MV-4-11 (cell line): ENCODE measurements at regions not wholly inside any gene's neighbourhood (a gene's known extent, or its start where the extent isn't known, plus 50 kb on each side); places are given as distances from the start of the nearest gene placed in this dataset.
"Not testable (repeated sequence)": the region's sequence is repeated elsewhere in the genome, so short reads cannot be mapped to it uniquely, and the experiment has no call there.

Experiments
- DNase-seq: peaks from one replicate; lab custom pipeline; 2025; lab: John Stamatoyannopoulos, UW

DNA sequence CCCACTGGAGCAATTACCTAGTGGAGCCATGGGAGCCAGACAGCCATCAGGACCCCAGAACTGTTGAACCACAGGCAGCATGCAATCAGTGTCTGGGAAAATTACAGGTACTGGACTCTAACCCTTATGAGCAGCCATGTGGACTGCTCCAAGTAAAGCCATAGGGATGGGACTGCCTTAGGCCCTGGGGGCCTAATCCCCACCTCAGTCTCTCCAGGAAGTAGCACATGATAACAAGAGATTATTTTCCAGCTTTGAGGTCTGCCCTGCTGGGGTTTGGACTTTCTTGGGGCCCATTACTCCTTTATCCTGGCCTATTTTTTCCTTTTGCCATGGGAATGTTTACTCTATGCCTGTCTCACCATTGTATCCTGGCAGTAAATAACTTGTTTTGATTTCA lies 226.8 kb downstream of the AEBP2 start:
- DNase-seq = no peak

DNA sequence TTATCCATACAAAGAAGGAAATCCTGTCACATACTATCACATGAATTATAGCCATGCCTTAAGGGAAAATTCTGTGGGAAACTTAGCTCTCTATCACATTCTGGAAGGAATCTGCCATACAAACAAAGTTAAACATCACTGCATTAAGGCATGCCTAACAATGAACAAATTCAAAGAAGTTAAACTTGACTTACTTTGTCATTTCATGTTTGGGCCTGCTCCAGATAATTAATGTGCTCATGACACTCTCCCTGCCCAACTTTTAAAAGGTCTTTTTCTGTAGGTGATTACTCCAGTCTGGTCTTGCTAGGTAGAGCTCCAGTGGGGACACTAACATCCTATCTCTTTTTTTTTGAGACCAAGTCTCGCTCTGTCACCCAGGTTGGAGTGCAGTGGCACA lies 230.5 kb downstream of the AEBP2 start:
- DNase-seq = no peak

DNA sequence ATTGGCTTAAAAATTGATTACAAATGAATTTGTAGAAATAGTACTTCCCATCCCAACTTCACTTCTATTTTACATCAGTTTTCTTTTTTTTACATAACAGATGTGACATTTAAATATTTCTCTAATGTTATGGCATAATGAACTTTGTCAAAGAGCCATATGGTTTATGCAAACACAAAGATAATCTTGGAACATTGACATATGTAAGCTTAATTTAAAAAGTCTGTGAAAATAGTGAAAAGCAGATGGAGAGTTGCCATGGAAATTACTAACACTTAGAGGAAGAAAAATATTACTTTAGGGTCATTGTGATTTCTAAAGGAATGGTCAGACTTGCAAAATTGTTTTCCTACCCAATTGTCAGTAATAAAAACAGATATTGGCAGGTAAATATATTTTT lies 232.4 kb downstream of the AEBP2 start:
- DNase-seq = no peak

DNA sequence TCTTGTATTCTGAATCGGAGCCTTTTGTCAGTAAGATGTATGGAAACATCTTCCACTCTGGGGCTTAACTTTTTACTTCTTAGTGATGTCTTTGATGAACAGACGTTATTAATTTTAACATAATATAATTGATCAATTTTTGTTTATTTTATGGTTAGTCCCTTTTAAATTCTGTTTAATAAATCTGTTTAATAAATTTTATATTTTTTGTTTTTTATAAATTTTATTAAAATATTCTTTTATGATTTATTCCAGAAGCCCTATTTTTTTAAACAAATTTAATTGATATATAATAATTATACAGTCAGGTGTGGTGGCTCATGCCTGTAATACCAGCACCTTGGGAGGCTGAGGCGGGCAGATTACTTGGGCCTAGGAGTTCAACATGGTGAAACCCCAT lies 235.1 kb downstream of the AEBP2 start:
- DNase-seq = no peak

DNA sequence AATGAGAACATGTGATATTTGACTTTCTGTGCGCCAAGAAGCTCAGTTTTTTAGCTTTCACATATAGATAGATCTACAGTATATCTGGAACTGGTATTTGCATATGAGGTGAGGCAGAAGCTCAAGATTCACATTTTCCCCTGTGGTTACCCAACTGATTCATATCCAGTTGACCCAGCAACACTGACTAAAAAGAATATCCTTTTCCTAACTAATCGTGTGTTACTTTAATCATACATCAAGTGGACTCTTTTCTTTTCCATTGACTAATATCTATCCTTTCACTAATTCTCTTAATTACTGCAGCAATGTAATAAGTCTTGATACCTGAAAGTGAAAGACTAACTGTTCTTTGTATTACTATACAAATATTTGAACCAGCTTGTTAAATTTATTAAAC lies 236.1 kb downstream of the AEBP2 start:
- no peak for DNase-seq

DNA sequence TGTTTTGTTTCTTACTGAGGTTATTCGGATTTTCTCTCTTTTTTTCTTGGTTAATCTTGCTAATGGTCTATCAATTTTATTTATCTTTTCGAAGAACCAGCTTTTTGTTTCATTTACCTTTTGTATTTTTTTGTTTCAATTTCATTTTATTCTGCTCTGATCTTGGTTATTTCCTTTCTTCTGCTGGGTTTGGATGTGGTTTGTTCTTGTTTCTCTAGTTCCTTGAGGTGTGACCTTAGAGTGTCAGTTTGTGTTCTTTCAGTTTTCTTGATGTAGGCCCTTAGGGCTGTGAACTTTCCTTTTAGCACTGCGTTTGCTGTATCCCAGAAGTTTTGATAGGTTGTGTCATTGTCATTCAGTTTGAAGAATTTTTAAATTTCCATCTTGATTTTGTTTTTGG lies 239.2 kb downstream of the AEBP2 start:
- not testable (repeated sequence) for DNase-seq

DNA sequence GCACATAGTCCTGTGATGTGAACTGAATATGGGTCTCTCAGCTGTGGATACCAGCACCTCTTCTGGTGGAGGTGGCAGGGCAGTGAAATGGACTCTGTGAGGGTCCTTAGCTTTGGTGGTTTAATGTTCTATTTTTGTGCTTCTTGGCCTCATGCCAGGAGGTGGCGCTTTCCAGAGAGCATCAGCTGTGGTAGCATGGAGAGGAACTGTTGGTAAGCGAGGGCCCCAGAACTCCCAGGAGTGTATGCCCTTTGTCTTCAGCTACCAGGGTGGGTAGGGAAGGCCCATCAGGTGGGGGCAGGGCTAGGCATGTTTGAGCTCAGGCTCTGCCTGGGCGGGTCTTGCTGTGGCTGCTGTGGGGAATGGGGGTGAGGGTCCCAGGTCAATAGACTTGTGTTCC lies 241.7 kb downstream of the AEBP2 start:
- no peak for DNase-seq

DNA sequence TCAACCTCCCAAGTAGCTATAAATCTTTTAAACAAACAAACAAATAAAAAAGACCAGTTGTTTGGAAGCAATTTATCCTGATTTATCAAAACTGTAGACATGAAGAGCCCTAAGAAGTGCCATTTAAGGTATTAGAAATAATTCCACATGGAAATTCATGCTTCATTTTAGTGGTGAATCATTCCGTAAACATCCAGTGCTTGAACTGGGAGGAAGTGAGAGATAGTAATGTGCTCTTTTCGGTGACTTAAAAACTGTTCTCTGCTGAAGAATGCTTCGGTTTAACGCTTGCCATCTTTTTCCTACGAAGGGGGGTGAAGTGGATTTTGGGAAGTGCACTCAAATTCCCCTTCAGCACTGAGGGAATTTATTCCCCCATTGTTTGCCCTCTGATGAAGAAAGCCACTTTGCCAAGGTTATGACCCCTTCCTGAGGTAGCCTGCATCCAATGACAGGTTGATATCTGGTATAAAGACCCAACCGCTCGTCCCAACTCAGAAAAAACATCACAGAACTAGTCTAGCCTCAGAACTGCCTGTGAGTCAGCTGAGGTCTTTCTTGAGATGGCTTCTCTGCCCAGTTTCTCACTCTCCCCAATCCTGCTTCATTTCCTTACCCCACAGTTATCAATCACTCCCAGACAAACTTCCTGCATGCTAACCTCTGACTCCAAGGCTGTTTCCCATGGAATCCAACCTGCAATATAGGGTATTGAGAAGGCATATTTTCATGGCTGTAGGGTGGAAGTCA lies 244.1 kb downstream of the AEBP2 start:
- no peak for DNase-seq

DNA sequence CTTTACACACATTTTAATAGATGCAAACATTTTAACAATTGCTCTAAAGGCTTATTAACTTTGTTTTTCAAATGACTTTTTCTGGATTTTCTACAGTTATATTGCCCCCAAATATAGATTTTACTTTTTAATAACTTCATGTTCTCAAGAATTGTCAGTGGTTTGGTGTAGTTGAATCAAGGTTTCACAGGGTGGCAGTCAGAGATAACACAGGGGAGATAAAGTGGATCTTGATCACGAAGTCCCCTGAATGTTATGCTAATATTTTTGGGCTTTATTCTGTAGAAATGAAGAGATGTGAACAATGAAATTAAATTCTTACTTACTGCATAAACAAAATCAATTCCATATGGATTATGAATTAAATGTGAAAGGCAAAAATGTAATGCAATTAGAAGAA lies 248.1 kb downstream of the AEBP2 start:
- DNase-seq = no peak

DNA sequence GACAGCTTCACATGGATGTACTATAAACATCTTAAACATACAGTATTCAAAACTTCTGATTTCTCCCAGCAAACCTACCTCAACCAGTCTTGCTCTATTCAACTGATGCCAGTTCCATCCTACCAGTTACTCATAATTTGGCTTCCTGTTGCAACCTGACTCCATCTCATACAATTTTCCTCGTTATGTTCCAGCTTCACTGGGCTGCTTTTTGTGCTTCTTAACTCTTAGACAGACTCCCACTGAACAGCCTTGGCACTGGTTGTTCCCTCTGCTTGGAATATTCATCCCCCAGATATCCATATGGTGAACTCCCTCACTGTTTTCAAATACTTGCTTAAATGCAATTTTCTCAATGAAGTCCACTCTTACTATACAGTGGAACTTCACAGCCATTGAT lies 249.2 kb downstream of the AEBP2 start:
- no peak for DNase-seq

DNA sequence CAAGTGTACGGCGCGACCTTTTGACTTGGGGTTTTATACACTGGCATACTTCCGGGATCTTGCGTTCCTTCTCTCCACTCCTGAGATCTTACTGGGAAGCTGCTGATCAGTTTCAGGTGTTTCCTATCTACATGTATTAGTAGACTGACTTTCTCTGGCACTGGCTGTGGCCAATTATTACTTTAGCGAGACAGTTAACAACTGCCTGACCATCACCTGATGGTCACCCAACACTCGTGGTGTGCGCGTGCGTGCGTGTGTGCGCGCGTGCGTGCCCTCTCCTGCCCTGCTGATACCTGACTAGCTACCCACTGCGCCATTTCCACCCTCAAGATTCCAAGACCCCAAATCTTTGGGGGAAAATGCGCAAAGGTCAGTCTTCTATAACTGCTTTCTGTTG lies 249.9 kb downstream of the AEBP2 start:
- DNase-seq = no peak

DNA sequence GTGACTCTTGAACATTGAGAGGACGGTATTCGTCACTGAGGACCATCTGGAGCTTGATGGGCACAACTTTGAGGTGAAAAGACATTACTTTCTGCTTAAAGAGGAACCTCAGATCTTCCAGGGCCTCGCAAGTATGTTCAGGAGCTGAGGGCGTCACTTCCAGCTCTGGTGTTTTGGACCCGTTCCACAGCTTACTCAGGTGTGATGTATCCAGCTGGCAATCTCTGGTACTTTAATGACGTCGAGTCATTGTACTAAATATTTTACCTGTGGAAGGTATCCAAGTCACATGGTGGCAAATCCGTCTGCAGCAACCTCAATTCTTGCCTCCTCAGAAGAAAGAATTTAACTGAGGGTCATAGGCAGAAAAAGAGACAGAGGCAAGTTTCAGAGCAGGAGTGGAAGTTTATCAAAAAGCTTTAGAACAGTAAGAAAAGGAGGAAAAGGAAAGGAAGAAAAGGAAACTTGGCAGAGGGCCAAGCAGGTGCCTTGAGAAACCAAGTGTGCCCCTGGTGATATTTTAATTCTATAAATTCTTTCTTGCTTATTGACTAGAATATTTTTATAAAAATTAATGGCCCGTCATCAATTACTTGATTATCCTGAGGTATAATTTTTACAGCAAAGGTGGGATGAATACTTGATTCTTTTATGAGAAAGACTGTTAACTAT lies 250.6 kb downstream of the AEBP2 start:
- DNase-seq = no peak

DNA sequence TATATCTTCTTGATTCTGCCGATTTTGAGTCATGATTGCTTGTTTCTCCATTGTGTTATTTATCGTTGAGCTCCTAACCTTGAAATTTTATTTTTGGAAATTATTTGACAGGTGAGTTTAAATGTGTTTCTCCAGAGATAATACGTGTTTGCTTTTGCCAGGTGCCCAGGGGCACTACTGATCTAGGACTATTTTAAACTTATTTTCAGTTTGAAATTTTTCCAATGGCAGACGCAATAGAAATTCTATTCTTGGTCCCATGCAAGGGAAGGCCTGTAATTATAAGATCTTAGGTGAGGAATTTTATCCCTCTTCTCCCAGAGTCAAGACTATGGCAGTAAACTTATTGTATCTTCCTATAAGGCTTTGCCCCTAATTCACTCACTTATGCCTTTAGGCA lies 252.8 kb downstream of the AEBP2 start:
- DNase-seq = no peak

DNA sequence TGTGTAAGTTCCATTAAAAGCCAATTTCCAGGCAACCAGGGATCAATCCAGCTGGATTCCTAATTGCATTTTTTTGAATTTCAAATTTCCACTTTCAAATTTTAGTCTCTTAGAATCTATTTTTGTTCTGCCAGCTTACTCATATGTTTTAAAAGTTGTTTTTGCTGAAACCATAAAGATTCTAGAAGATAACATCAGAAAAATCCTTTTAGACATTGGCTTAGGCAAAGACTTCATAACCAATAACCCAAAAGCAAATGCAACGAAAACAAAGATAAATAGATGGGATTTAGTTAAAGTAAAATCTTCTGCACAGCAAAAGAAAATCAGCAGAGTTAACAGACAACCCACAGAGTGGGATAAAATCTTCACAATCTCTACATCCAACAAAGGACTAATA lies 253.3 kb downstream of the AEBP2 start:
- no peak for DNase-seq

DNA sequence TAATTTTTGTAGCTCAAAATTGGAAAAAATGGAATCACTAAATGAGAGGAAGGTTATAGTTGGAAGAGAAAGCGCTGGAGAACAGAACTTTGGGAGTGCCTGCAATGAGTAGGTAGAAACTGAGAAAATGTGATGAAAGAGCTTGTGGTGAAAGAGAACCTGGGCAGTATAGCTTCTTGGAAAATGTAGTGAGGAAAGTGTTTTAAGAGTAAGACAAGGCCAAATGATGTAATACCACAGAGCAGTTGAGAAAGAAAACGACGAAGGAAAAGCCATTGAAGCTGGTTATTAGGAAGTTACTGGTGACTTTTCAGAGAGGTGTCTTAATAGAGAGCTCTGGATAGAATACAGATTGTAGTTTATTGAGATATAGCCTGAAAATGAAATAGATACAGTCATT lies 255.3 kb downstream of the AEBP2 start:
- DNase-seq = peak; percentile 93

DNA sequence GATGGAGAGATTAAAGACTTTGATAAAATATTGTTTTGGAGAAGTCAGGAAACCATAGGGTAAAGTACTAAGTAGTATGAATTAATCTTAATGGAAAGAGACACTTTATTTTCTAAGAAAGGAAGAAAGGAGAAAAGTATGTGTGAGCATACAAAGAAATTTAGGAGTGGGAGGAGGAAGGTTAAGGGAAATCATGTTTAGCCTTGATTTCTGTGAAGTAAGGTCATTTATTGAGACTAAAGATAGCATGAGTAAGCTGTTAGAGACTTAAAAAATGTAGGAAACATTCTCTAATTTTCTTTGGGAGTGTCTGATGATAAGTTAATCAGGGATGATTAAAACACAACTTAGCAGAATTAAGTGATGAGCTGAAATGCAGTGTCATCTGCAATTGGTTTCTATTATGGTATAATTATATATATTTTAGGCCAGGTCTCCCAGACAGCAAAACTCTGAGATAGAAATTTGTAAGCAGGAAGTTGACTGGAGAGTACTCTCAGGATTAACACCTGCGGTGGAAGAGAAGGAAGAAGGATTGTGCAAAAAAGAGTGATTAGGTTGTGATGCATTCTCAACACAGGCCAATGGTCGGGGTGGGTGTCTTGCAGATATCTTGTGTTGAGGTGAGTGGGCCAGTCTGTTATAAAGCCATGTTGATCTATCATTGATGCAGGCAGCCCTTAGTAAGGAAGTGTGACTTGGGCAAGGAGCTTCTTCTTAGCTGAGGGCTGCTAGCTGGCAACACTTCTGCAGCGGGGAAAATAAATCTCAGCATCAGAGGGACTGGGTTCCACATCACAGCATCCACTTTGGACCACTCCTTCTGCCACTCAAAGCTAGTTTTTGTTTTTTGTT lies 256.2 kb downstream of the AEBP2 start:
- peak; percentile 15 for DNase-seq

DNA sequence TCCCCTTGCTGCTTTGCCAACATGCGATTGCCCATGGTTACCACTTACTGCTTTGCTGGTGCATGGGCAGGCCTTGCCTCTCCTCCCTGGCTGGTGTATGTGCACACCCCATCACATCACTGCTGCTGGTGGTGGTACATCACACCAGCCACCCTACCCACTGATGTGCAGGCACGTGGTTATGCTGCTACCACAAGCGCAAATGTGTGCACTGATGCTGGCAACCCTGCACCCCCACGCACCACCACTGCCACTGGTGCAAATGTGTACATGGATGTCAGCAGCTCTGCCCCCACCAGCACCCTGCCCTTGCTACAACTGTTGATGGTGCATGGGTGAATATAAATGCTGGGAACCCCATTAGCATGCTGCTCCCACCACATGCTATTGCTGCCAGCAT lies 261.7 kb downstream of the AEBP2 start:
- DNase-seq = no peak

DNA sequence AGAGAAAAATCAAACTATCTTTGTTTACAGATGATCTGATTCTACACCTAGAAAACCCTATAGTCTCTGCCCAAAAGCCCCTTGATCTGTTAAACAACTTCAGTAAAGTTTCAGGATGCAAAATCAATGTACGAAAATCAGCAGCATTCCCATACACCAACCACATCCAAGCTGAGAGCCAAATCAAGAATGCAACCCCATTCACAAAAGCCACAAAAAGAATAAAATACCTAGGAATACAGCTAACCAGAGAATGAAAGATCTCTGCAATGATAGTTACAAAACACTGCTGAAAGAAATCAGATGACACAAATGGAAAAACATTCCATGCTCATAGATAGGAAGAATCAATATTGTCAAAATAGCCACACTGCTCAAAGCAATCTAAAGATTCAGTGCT lies 265.7 kb downstream of the AEBP2 start:
- no peak for DNase-seq

DNA sequence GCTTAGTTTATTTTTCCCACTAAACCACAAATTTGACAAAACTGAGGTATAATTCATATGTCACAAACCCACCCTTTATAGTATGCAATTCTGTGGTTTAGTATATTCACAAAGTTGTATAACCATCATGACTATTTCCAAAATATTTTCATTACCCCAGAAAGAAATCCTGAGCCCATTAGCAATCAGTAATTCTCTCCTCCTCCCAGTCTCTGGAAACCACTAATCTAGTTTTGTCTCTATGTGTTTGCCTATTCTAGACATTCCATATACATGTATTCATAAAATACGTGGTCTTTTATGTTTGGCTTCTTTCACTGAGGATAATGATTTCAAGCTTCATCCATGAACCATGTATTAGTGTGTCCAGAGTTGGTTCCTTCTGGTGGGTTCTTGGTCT lies 267.6 kb downstream of the AEBP2 start:
- no peak for DNase-seq

DNA sequence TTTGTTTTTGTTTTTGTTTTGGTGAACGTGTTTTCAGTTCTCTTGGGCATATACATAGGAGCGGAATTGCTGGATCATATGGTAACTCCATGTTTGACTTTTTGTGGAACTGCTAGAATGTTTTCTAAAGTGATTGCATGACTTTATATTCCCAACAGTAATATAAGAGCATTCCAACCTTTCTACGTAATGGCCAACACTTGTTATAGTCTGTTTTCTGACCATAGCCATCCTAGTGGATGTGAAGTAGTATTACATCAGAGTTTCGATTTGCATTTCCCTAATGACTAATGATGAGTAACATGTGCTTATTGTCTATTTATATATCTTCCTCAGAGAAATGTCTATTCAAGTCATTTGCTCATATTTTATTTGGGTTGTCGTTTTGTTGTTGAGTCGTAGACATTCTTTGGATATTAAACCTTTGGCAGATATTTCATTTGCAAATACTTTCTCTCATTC lies 268.7 kb downstream of the AEBP2 start:
- DNase-seq = peak; percentile 74

DNA sequence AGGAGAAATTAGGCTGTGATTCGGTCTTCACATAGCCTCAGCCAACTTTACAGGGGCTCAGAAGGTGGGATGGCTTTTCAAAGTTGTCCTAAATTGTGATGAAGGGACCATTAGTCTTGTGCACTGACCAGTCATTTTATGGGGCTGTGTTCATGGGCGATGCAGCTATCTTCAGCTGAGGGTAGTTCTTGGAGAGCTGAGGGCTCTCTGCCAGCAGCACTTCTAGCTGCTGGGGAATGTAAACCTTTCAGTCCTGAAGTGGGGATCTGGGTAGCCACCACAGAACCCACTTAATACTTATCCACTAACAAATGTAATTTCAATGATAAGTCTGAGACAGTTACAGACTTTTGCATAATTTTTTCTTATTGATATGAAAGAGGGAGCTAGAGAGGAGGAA lies 270.6 kb downstream of the AEBP2 start:
- DNase-seq = no peak

DNA sequence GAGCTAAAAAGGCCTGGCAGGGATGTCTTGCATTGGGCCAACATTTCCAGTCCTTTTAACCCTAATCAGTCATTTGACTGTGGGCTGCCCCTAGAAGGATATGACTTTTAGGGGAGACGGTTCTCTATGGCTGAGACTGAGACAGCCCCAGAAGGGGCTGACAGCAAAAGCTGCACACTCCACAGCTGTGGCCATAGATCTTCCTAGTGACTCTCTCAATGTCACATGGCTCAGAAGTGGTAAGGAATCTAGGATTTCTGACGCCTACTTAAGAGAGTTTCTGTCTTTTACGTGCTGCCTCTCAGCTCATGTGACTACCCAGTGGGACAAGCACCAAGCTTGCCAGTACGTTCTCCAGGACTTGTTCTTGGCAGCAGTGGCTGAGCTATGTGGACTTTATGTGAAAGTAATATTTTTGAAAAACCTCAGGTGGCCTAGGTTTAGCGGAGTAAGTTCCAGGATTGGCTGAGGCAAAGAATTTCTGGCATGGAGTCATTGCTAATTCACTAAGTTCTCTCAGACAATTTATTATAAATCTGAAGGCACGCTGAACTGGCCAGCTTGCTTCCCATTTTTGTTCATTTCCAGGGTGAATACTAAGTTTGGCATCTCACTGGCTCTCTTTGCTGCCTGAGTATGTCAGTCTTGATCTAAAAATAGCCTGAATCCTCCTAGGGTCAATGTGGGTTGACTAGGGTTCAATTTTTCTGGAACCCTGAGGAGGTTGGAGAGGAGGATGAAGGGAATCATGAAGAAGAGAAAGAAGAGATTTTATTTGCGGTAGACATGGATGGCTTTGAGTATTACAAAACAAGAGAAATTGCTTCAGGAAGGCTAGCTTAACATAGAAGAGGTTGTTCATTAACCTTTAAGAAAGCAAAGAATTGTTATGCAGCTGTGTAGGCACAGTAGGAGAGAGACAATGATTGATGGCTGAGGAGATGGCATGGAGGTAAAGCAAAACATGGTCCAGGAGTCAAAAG lies 271.8 kb downstream of the AEBP2 start:
- peak; percentile 8 for DNase-seq
